ENCODE measurements at regions not wholly inside any gene's neighbourhood (a gene's known extent, or its start where the extent isn't known, plus 50 kb on each side); places are given as distances from the start of the nearest gene placed in this dataset.

GRCh38 chr7:140231771-140232491 is 55.1 kb upstream of the KDM7A start:
- TF ChIP-seq CTCF (IDR thresholded peaks at IDR 0.05) (peak in 2 of 5 experiments; percentile 10 to 44), EP300 (IDR thresholded peaks at IDR 0.05; ENCODE audit: low read depth) (peak; percentile 47)

Data from transverse colon (tissue), 3 donors.